ENCODE measurements at regions not wholly inside any gene's neighbourhood (a gene's known extent, or its start where the extent isn't known, plus 50 kb on each side); places are given as distances from the start of the nearest gene placed in this dataset.

GRCh38 chr2:198546122-198546521 lies 741.7 kb downstream of the PLCL1 start:
- TF ChIP-seq POU2F2 (IDR thresholded peaks at IDR 0.05; ENCODE audit: low read depth, low read length) (no peak), POLR2A (IDR thresholded peaks at IDR 0.05; ENCODE audit: low read depth, low read length) (no peak), TAF1 (IDR thresholded peaks at IDR 0.05; ENCODE audit: low read depth, low read length) (no peak), POLR2AphosphoS5 (IDR thresholded peaks at IDR 0.05; ENCODE audit: low read depth, low read length) (no peak), PAX5 (IDR thresholded peaks at IDR 0.05; ENCODE audit: insufficient read depth, low read length, severe bottlenecking) (no peak), SPI1 (IDR thresholded peaks at IDR 0.05; ENCODE audit: low read depth, low read length) (no peak)

Measured in GM12891 (cell line).